Ectodermal cell (in vitro differentiated cells): ENCODE measurements at regions not wholly inside any gene's neighbourhood (a gene's known extent, or its start where the extent isn't known, plus 50 kb on each side); places are given as distances from the start of the nearest gene placed in this dataset.

Source experiments
- H3K27ac ChIP-seq: 2 replicates; pipeline ENCODE4 v1.7.0; 2013; ENCODE audit warnings: mild to moderate bottlenecking, low read depth, low read length; ENCODE audit not compliant: insufficient read depth, poor library complexity, severe bottlenecking
- H3K27me3 ChIP-seq: 2 replicates; pipeline ENCODE4 v1.7.0; 2013; ENCODE audit warnings: mild to moderate bottlenecking, low read length; ENCODE audit not compliant: insufficient read depth, control insufficient read depth, poor library complexity, severe bottlenecking
- H3K36me3 ChIP-seq: one replicate; pipeline ENCODE4 v1.7.0; 2013; ENCODE audit warnings: low read length; ENCODE audit not compliant: control insufficient read depth, insufficient read depth
- H3K4me1 ChIP-seq: one replicate; pipeline ENCODE4 v1.7.0; 2013; ENCODE audit warnings: low read length; ENCODE audit not compliant: control insufficient read depth, insufficient read depth
- H3K4me3 ChIP-seq: 2 replicates; pipeline ENCODE4 v1.7.0; 2013; ENCODE audit warnings: low read depth, low read length, control low read depth; ENCODE audit not compliant: insufficient read depth
- H3K9me3 ChIP-seq: 2 replicates; pipeline ENCODE4 v1.7.0; 2013; ENCODE audit warnings: mild to moderate bottlenecking, low read length, moderate library complexity; ENCODE audit not compliant: control insufficient read depth
- WGBS, 2 experiments: methylation state at CpG; one replicate each; pipeline ENCODE4 v1.1.7; 2013; ENCODE audit warnings: missing lambda C conversion rate in 2 of 2; 5-methylcytosine and 5-hydroxymethylcytosine counted together

DNA sequence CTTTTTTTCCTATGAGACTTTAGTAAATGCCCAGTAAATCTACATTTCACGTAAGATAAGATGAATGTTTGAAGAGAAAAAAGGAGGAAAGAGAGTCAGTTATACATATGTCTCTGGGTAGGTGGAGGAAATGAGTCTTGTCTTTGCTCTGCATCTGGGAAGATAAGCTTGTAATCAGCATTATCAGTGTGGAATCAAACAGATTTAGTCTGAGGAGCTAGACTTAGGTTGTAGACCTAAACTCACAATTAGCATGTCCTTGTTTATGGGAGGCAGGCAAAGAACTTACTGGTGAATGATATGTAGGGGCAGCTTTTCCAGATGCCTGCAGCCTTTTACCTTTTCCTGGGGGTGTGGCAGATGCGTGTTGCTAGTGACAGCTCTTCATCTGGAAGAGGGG, 962.3 kb downstream of the TBC1D22A start:
- Histone ChIP-seq H3K4me3 (no peak overlapping the region), H3K9me3 (no peaks in the 10 kb centered on the region), H3K4me1 (no peaks in the 10 kb centered on the region), H3K27ac (no peak overlapping the region), H3K27me3 (no peaks in the 10 kb centered on the region), H3K36me3 (no peaks in the 10 kb centered on the region)
- WGBS, 2 experiments: 79 to 87% methylated on average over 2 of the region's 2 CpGs

DNA sequence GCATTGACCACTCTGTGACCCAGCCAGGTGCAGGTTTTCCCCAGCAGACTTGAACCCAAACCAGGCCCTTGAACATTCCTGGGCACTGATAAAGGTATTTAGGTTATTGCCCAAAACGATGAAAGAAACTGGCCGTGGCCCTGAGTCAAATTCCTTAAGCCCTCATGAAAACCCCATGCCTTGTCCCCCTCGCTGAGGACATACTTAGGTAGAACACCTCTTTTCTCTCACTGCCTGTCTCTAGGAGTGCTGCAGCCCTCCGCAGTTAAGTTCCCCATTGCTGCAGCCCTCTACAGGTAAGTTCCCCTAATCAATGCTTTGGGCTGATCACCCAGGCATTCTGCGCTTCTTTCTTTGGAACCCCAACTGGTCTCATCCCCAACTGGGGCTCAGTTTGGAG, 961.6 kb downstream of the TBC1D22A start:
- 74 to 80% methylated on average over 5 of the region's 5 CpGs for WGBS, 2 experiments
- no peaks in the 10 kb centered on the region for H3K4me1 ChIP-seq
- H3K27ac ChIP-seq: no peak overlapping the region
- H3K36me3 ChIP-seq: no peaks in the 10 kb centered on the region
- H3K27me3 ChIP-seq: no peaks in the 10 kb centered on the region
- no peaks in the 10 kb centered on the region for H3K9me3 ChIP-seq
- no peak overlapping the region for H3K4me3 ChIP-seq

- Histone ChIP-seq H3K4me3 (no peak overlapping the region), H3K9me3 (no peaks in the 10 kb centered on the region), H3K36me3 (no peaks in the 10 kb centered on the region), H3K27me3 (no peaks in the 10 kb centered on the region), H3K4me1 (no peaks in the 10 kb centered on the region), H3K27ac (no peak overlapping the region)
- WGBS, 2 experiments: 74 to 79% methylated on average over 3 of the region's 3 CpGs
Measured at GRCh38 chr22:47718337-47718736, 955.9 kb downstream of the TBC1D22A start.

GRCh38 chr22:47716890-47717615, 954.6 kb downstream of the TBC1D22A start:
- 87 to 91% methylated on average over 16 of the region's 16 CpGs for WGBS, 2 experiments
- Histone ChIP-seq H3K9me3 (no peaks in the 10 kb centered on the region), H3K27me3 (no peaks in the 10 kb centered on the region), H3K27ac (no peak overlapping the region), H3K4me1 (no peaks in the 10 kb centered on the region), H3K4me3 (no peak overlapping the region), H3K36me3 (no peaks in the 10 kb centered on the region)

- 93 to 94% methylated on average over 18 of the region's 18 CpGs for WGBS, 2 experiments
Measured at GRCh38 chr22:47715866-47716578, 953.6 kb downstream of the TBC1D22A start.

GRCh38 chr22:47713941-47714340, 951.5 kb downstream of the TBC1D22A start:
- Histone ChIP-seq H3K27me3 (no peaks in the 10 kb centered on the region), H3K27ac (no peak overlapping the region), H3K36me3 (no peaks in the 10 kb centered on the region), H3K4me3 (no peak overlapping the region), H3K4me1 (no peaks in the 10 kb centered on the region), H3K9me3 (no peaks in the 10 kb centered on the region)
- 81 to 83% methylated on average over 10 of the region's 10 CpGs for WGBS, 2 experiments

More at GRCh38 chr22:47715866-47716578, 953.6 kb downstream of the TBC1D22A start:
- H3K27me3 ChIP-seq: no peaks in the 10 kb centered on the region
- no peaks in the 10 kb centered on the region for H3K36me3 ChIP-seq
- H3K27ac ChIP-seq: no peak overlapping the region
- H3K9me3 ChIP-seq: no peaks in the 10 kb centered on the region
- no peak overlapping the region for H3K4me3 ChIP-seq
- no peaks in the 10 kb centered on the region for H3K4me1 ChIP-seq

GRCh38 chr22:47710135-47710534, 947.7 kb downstream of the TBC1D22A start:
- no peak overlapping the region for H3K27ac ChIP-seq
- no peaks in the 10 kb centered on the region for H3K36me3 ChIP-seq
- no peaks in the 10 kb centered on the region for H3K9me3 ChIP-seq
- 71 to 72% methylated on average over 4 of the region's 4 CpGs for WGBS, 2 experiments
- no peaks in the 10 kb centered on the region for H3K27me3 ChIP-seq
- no peak overlapping the region for H3K4me3 ChIP-seq
- H3K4me1 ChIP-seq: no peaks in the 10 kb centered on the region

GRCh38 chr22:47705350-47705749, 942.9 kb downstream of the TBC1D22A start:
- H3K27ac ChIP-seq: no peak overlapping the region
- H3K27me3 ChIP-seq: no peaks in the 10 kb centered on the region
- 88 to 95% methylated on average over 1 to 2 of the region's 2 CpGs for WGBS, 2 experiments
- H3K4me3 ChIP-seq: no peak overlapping the region
- no peaks in the 10 kb centered on the region for H3K9me3 ChIP-seq
- H3K4me1 ChIP-seq: no peaks in the 10 kb centered on the region
- no peaks in the 10 kb centered on the region for H3K36me3 ChIP-seq

- Histone ChIP-seq H3K27ac (no peak overlapping the region), H3K9me3 (no peaks in the 10 kb centered on the region), H3K4me1 (no peaks in the 10 kb centered on the region), H3K4me3 (no peak overlapping the region), H3K27me3 (no peaks in the 10 kb centered on the region), H3K36me3 (no peaks in the 10 kb centered on the region)
- WGBS, 2 experiments: 95 to 97% methylated on average over 8 of the region's 8 CpGs
Measured at GRCh38 chr22:47698906-47699305, 936.5 kb downstream of the TBC1D22A start.

GRCh38 chr22:47697861-47698260, 935.4 kb downstream of the TBC1D22A start:
- no peaks in the 10 kb centered on the region for H3K27me3 ChIP-seq
- no peaks in the 10 kb centered on the region for H3K36me3 ChIP-seq
- H3K27ac ChIP-seq: no peak overlapping the region
- no peaks in the 10 kb centered on the region for H3K9me3 ChIP-seq
- H3K4me3 ChIP-seq: no peak overlapping the region
- 58 to 83% methylated on average over 1 of the region's 1 CpG for WGBS, 2 experiments
- no peaks in the 10 kb centered on the region for H3K4me1 ChIP-seq
